GM13976 (cell line): ENCODE measurements at regions not wholly inside any gene's neighbourhood (a gene's known extent, or its start where the extent isn't known, plus 50 kb on each side); places are given as distances from the start of the nearest gene placed in this dataset.

ENCODE experiments used
- DNase-seq: peaks from one replicate; pipeline ENCODE4 v3.0.0; 2012; ENCODE audit warnings: low spot score
- in situ Hi-C: fragments of 300-500 bp; cut with MboI; formaldehyde crosslinking; loops from one replicate; pipeline ENCODE4 v1.12.0; 2022; ENCODE audit warnings: low sequenced_read_pairs, mixed read lengths, inconsistent platforms; ENCODE audit not compliant: unreplicated experiment
- TF ChIP-seq, protein P1 (sequence below): IDR thresholded peaks from 2 replicates; pipeline ENCODE4 v1.5.1; 2012; ENCODE audit warnings: borderline replicate concordance, mild to moderate bottlenecking; ENCODE audit not compliant: insufficient read depth; ENCODE audit errors: extremely low read depth, missing control alignments, control extremely low read depth

- in situ Hi-C loops: loop anchor here (10.0 to 25.0 kb wide), 2 partner anchors 199 to 411 kb away; no protein-coding TSS in a partner anchor
- TF ChIP-seq, protein P1, sequence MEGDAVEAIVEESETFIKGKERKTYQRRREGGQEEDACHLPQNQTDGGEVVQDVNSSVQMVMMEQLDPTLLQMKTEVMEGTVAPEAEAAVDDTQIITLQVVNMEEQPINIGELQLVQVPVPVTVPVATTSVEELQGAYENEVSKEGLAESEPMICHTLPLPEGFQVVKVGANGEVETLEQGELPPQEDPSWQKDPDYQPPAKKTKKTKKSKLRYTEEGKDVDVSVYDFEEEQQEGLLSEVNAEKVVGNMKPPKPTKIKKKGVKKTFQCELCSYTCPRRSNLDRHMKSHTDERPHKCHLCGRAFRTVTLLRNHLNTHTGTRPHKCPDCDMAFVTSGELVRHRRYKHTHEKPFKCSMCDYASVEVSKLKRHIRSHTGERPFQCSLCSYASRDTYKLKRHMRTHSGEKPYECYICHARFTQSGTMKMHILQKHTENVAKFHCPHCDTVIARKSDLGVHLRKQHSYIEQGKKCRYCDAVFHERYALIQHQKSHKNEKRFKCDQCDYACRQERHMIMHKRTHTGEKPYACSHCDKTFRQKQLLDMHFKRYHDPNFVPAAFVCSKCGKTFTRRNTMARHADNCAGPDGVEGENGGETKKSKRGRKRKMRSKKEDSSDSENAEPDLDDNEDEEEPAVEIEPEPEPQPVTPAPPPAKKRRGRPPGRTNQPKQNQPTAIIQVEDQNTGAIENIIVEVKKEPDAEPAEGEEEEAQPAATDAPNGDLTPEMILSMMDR: no peak
- DNase-seq: no peak
Observed at GRCh38 chr10:21075880-21076279, 178.8 kb upstream of the NEBL start.

GRCh38 chr10:21071001-21071673, 174.0 kb upstream of the NEBL start:
- DNase-seq: no peak
- TF ChIP-seq, protein P1: no peak
- in situ Hi-C loops: loop anchor here (10.0 kb wide), 1 partner anchor 204 kb away; no protein-coding TSS in a partner anchor

DNA sequence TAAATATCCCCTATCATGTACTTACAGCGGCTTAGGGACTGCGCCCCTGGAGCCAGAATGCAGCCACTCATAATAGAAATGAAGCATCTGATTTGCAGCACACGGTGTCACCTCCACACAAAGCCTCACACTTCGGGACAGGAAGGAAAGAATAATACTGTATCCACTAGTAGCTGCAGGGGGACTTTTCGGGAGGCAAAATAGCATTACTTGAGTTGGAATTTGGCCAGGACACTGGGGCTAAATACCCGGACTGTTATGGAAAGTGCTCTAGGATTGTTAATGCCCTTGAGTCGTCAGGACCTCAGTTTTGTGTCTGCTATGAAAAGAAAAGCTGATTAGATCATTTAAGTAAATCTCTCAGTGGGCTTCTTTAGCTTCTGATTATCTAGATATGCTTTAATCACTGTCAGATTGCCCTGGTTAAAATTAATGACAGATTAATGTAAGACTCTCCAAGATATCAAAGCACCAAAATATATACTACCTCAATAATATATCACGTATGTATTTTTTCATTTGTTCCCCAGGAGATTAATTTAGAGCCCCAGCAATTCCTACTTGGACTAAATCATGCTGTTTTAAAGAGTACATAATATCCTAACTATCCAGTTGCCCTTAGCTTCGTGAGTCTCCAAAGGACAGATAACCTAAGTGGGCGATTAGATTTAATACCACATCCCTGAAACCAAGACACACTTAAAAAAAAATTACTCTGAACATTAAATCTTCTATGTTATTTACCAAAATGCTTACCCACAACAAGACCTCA, 173.0 kb upstream of the NEBL start:
- DNase-seq: no peak
- in situ Hi-C loops: loop anchor here (10.0 kb wide), 1 partner anchor 205 kb away; no protein-coding TSS in a partner anchor
- TF ChIP-seq, protein P1: no peak

DNA sequence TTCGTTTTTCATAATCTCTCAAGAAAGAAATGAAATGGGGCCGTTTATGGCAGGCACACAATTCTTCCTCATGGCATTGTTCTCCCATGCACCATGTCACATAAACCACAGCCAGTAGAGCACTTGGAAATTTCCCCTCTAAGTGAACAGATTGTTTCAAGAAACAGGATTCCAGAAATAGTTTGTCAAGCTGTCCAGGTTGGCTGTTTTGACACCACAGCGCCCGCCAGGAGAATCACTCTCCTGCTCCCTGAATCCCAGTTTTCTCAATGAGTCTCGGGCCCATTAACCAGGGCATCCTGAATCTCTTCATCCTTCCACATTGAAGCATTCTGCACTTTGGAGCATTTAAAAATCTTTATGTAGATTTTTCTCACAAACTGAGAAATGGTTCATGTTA, 172.2 kb upstream of the NEBL start:
- in situ Hi-C loops: no loop called here
- TF ChIP-seq, protein P1: no peak
- no peak for DNase-seq

DNA sequence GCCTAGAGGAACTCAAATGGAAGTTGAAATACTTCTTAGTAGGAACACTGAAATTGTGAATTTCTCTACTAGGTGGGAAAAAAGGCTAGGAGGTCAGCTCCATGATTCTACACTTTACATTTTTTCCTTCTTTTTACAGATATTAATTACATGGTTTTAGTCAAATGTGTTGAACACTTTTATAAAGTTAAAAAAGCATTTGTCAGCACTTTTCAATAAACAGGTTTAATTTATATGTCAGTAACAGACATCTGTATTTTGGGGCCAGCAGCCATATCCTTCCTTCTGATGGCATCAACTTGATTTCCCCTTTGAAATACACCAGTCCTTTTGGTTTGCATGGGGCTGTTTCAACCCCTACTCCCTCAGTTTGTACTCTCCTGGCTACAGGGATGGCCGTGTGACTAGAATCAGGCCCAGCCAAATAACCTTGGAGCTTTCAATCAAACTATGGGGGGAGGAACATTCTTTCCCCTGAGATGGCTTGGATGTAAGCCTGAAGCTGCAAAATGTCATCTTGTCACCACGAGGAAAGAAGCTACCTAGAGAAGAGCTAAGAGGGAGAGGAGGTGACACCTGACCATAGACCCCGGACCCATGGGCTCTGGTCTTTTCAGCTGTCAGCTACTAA, 171.0 kb upstream of the NEBL start:
- TF ChIP-seq, protein P1: no peak
- DNase-seq: no peak
- in situ Hi-C loops: no loop called here

DNA sequence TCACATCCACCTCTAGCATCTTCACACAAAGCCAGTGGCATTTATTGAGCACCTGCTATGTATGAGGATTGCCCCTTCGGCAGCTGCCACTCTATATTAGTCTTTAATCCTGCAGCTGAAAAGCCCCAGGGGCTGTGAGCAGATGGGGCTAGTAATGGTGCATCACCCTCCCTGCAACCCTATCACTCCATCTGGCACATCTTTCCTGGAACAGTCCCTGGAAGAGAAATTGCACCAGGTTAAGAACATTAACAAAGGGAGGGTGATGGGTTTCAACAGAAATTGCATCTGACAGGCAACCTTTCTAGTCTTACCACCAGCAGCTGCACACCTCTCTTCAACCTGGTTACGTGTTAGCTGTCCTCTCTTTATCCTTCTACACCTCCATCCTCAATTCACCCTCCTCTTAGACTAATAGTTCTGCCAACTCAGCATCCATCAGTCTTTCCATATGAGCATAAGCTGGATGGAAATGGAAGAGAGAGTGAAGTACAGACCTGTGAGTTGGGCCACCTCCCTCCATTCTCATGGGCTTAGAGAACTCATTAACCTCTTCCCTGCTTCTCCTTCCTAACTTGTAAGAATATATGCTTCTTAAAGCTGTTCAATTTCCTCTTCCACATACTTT, 168.6 kb upstream of the NEBL start:
- in situ Hi-C loops: no loop called here
- DNase-seq: no peak
- TF ChIP-seq, protein P1: no peak
